OCI-M1 (cell line): ENCODE measurements at regions not wholly inside any gene's neighbourhood (a gene's known extent, or its start where the extent isn't known, plus 50 kb on each side); places are given as distances from the start of the nearest gene placed in this dataset.
A peak's percentile ranks its signal among the peaks of the same experiment; 100 is the strongest.
"Not testable (repeated sequence)": the region's sequence is repeated elsewhere in the genome, so short reads cannot be mapped to it uniquely, and the experiment has no call there.

ENCODE experiments used
- DNase-seq: peaks from one replicate; lab custom pipeline; 2025; lab: John Stamatoyannopoulos, UW

DNA sequence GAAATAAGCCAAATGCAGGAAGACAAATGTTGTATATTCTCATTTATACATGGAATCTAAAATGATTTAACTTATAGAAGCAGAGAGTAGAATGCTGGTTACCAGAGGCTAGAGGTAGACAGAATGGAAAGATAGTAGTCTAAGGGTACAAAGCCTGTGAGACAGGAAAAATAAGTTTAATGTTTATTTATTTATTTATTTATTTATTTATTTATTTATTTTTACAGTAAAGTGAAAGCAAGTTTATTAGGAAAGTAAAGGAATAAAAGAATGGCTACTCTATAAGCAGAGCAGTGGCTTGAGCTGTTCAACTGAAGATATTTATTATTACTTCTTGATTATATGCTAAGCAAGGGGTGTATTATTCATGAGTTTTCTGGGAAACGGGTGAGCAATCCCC is 203.2 kb downstream of the LAS1L start:
- DNase-seq: no peak

DNA sequence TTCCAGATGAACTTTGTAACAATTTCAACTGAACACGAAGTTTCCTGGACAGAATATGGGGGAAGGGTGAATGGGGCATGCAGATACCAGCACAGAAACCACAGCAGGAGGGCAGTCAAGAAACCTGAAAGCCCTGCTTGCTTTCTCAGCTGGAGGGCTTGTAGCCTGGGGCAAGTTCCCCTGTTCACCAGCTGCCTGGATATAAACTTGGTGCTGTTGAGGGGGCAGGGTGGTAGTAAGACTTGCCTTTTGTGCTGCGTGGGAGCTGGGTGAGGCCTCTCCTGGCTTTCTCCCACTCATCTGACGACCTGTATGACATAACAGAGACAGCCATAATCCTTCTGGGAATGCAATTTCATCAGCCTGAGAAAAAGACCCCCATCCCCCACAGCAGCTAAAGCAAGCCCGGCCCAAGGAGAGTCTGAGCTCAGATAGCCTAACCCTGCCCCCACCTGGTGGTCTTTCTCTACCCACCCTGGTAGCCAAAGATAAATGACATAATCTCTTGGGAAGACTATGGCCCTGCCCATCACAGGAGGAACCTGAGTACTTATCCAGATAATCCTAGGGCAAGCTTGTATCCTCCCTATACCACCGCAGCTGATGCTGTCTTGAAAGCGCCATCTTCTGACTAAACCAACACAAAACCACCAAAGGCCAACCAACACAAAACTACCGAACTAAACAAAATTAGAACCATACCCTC is 234.3 kb downstream of the LAS1L start:
- DNase-seq: peak; percentile 72

DNA sequence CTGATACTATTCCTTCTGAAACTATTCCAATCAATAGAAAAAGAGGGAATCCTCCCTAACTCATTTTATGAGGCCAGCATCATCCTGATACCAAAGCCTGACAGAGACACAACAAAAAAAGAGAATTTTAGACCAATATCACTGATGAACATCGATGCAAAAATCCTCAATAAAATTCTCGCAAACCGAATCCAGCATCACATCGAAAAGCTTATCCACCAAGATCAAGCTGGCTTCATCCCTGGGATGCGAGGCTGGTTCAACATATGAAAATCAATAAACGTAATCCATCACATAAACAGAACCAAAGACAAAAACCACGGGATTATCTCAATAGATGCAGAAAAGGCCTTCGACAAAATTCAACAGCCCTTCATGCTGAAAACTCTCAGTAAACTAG is 251.7 kb downstream of the LAS1L start:
- DNase-seq: not testable (repeated sequence)

DNA sequence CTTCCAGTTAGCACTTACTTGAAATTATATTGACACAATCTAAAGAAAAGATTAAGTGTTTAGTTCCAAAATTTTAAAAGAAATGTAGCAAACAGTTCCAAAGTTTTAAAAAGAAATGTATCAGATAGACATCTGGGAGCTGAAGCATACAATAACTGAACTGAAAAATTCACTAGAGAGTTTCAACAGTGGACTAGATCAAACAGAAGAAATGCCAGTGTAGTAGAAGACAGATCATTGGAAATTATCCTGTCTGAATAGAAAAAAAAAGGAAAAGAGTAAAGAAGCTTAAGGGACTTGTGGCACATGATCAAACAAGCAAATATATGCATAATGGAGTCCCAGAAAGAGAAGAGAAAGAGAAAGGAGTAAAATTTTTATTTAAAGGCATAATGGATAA is 261.4 kb downstream of the LAS1L start:
- peak; percentile 2 for DNase-seq

DNA sequence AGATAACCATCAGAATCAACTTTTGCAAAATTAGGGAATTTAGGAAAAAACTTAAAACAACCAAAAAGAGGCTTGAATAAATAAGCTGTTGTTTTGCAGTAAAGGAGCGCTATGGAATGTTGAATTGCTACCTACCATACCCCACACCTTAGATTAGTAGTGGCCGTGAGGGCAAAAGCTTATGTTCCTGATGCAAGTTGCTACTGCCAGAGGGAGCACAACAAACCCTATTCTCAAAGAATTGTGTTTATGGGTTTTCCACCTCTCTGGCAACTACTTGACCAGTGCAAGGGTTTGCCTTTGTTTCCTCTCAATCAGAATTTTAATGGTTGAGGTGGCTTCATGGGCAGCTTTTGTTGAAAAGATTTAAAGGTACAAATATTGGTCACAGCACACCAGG is 268.1 kb downstream of the LAS1L start:
- DNase-seq: no peak

DNA sequence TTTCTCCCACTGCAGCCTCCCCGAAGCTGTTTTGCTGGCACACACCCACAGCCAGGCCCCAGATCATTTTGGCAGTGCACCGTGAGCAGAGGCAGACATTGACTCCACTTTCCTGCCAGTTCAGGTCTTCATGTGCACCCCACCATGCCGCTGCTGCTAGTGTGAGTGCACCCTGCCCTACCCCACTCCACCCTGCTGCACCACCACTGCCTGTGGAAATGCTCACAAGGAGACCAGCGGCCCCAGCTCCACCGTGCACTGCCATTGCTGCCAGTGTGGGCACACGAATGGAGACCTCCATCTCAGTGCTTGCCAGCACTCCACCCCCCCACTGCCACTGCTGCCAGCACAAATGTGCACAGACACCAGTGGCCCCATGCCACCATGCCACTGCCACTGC is 277.6 kb upstream of the ZC4H2 start:
- DNase-seq: no peak

DNA sequence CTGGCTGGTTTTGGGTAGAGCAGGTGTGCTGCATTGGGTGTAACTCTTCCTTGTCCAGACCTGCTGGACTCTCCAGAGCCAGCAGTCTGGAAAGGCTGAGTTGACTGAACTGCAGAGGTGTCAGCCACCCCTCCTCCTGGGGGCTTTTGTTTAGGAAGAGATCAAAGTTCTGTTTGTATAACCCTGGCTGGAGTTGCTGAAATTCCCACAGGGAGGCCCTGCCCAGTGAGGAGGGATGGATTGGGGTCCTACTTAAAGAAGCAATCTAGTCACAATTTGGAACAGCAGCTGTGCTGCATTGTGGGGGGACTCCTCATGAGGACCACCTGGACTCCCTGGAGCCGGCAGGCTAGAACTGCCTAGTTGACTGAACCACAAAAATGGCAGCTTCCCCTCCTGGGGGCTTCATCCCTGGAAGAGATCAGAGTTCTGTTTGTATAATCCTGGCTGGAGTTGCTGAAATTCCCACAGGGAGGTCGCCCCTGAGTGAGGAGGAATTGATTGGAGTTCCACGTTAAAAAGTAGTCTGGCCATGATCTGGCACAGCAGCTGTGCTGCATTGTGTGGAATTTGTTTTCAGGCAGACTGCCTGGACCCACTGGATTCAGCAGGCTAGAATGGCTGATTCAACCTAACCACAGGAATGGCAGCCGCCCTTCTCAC is 264.9 kb upstream of the ZC4H2 start:
- no peak for DNase-seq

DNA sequence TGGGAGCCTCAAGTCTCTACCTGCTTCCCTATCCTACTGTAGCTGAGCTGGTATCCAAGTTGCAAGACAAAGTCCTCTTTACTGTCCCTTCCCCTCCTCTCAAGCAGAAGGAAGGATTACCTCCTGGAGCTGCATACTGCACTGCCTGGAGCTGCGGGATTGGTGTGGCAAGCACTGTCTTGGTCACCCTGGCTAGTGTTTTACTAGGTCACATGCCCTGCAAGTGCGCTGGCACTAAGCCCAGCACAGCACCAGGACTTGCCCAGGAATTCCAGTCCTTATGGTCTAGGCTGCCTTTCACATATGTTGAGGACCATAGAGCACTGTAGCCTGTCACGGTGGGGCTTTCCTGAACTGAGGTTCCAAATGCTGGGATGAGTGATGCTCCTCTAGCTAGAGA is 227.3 kb upstream of the ZC4H2 start:
- no peak for DNase-seq

DNA sequence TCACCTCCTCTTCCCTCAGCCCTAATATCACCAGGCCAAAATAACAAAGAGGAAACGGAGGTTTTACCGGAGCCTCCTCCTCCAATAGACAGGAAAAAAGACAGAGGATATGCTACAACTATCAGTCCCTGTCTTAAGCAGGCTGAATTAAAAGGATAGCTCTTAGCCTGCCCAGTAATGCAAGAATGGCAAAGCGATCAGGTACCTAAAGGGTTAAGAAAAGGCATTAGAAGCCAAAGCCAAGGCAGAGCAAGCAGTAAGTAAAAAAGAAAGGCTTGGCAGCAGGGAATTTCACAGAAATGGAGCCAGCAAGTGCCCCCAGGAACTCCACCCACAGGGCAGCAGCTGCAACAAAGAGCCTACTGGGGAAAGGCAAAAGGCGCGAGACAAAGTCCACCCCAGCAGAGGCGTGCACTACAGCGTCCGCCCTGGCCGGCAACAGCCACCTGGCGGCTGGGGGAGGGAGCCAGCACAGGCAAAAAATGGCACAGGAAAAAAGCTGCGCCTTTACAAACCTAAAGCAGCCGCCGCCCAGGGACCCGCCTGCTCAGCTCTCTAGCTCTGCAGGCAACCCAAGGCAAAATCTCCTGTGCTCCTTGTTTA is 220.6 kb upstream of the ZC4H2 start:
- no peak for DNase-seq

DNA sequence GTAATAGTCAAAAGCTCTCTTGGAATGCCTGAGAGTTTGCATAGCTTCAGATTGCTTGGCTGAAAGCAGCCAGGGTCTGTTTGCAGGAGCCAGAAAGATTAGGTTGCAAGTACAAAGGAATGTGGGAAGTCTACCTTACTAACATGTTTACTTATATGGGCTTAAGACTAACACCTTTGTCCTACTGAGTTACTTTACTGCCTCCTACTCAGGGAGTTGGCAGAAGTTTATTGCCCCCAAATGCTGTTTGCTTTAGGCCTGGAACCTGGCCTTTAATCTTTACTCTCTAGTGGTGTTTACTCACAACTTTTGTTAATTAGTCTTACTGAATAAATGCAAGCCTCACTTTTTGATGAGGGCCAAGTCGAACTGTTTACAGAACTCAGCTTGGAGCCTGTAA is 219.4 kb upstream of the ZC4H2 start:
- DNase-seq: no peak

DNA sequence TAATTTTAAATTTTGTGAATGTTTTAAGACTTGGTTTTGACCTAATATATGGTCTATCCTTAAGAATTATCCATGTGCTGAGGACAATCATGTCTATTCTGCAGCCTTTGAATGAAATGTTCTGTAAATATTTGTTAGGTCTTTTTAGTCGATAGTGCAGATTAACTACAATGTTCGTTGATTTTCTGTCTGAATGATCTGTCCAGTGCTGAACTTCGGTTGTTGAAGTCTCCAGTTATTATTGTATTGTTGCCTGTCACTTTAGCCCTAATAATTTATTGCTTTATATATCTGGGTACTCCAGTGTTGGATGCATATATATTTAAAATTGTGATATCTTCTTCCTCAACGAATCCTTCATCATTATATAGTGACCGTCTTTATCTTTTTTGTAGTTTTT is 218.3 kb upstream of the ZC4H2 start:
- no peak for DNase-seq

DNA sequence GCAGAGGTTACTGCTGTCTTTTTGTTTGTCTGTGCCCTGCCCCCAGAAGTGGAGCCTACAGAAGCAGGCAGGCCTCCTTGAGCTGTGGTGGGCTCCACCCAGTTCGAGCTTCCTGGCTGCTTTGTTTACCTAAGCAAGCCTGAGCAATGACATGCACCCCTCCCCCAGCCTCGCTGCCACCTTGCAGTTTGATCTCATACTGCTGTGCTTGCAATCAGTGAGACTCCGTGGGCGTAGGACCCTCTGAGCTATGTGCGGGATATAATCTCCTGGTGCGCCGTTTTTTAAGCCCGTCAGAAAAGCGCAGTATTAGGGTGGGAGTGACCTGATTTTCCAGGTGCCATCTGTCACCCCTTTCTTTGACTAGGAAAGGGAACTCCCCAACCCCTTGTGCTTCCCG is 187.1 kb upstream of the ZC4H2 start:
- not testable (repeated sequence) for DNase-seq

DNA sequence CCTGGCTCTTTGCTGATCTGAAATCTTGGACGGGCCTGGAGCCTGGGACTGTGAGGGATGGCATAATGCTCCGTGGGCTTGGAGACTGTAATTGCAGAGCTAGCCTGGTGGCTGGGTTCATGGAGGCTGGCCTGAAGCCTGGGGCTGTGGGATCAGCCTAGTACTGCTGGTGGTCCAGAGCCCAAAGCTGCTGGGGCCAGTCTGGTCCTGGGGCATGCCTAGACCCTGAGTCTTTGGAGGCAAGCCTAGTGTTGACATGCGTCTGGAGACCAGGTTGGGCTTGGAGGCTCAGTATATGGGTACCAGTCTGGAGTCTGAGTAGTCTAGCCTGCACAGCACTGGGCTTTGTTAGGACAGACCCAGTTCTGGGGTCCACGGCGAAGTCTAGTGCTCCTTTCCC is 172.0 kb upstream of the ZC4H2 start:
- no peak for DNase-seq

DNA sequence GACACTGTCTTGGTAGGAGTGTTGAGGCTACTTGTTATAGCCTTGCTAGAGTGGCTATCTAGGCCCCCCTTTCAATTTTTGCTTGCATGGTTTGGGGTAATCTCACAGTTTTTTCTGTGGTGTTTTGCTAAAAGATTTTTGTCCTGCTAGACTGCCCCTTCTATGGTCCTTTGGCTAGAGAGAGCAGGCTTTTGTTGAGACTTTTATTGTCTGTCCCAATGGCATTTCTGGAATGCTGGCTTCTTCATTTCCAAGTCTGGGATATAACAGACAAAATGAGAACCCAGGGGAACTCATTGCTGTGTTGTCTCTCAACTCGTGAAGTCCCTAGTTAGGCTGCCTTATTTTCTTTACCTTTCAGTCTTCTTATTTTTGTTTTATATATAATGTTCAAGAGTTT is 160.2 kb upstream of the ZC4H2 start:
- no peak for DNase-seq

DNA sequence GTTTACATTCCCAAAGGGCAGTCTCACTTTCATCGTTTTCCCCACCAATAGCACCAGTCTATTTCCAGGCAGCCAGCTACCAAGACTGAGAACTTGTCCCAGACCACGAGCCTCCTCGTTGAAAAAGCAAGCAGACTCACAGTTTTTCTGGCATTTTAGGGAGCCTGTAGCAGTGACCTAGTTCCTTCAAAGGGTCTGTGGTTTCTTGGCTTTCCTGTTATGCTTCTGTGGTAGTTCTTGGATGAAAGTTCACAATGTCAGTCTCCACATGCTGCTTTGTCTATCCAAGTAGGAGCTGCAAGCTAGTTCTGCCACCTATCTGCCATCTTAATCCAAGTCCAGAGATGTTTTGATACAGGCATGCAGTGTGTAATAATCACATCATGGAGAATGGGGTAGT is 151.6 kb upstream of the ZC4H2 start:
- DNase-seq: no peak

DNA sequence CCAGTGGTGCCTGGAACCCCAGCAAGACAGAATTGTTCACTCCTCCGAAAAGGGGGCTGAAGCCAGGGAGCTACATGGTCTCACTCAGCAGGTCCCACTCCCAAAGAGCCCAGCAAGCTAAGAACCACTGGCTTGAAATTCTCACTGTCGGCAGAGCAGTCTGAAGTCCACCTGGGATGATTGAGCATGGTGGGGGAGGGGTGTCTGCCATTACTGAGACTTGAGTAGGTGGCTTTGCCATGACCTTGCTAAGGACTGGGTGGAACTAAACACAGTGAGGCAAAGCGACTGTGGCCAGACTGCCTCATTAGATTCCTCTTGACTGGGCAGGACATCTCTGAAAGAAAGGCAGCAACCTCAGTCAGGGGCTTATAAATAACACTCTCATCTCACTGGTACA is 122.6 kb upstream of the ZC4H2 start:
- DNase-seq: no peak

DNA sequence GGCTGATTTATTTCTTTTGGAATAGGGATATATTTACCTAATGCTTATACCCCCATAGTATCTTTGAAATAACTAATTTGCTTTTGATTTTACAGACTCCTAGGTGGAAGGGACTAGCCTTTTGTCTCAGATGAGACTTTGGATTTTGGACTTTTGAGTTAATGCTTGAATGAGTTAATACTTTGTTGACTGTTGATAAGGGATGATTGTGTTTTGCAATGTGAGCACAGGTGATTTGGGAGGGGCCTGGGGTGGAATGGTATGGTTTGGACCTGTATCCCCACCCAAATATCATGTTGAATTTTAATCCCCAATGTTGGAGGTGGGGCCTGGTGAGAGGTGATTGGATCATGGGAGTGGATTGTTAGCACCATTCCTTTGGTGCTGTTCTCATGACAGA is 117.4 kb upstream of the ZC4H2 start:
- no peak for DNase-seq

DNA sequence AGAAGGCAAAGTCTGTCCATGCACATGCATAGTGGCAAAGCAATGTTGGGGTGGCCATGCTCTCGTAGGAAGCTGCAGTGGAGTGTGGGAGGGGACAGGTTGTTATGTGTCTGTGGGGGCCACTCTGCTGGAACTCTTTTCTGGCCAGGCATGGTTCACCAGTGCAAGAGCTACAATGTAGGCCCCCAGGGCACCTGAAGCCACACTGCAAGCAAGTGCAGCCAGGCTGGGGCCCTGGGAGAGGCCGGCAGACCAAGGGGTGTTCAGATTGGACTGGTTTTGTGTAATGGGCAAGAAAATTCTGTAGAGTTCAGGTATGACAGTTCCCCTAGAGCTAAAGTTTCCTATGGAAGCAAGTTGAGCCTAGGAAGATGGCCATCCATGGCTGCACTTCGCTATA is 97.0 kb upstream of the ZC4H2 start:
- DNase-seq: no peak

DNA sequence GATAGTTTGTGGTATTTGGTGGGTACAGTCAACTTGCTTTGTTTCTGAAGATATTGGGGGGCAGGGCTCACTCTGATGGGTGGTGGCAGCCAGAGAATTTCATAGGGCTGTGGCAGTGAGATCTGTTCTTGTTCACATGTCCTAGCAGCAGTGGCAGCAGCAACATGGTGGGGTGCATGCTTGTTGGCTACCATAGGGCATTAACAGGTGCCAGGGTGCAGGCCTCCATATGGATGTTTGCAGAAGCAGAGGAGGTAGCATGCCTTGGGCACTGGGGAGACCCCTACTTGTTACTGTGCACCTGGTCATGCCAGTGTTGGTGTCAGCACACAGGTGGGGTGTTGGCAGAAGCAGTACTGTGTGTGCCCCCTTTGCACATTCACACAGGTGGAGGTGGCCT is 96.3 kb upstream of the ZC4H2 start:
- DNase-seq: no peak

DNA sequence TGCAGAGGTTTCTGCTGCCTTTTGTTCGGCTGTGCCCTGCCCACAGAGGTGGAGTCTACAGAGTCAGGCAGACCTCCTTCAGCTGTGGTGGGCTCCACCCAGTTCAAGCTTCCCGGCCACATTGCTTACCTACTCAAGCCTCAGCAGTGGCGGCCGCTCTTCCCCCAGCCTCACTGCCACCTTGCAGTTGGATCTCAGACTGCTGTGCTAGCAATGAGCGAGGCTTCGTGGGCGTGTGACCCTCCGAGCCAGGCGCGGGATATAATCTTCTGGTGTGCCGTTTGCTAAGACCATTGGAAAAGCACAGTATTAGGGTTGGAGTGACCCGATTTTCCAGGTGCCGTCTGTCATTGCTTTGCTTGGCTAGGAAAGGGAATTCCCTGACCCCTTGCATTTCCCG is 82.4 kb upstream of the ZC4H2 start:
- not testable (repeated sequence) for DNase-seq

DNA sequence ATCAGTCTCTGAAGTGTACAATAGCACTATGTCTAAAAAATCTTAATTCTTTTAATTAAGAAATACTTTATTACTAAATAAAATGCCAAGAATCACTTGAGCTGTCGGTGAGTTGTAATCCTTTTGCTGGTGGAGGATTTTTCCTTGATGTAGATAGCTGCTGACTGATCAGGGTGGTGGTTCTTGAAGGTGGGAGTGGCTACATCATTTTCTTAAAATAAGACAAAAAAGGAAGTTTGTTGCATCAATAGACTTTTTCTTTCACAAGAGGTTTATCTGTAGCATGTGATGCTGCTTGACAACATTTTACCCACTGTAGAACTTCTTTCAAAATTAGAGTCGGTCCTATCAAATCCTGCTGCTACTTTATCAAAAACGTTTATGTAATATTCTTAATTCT is 68.8 kb upstream of the ZC4H2 start:
- no peak for DNase-seq

DNA sequence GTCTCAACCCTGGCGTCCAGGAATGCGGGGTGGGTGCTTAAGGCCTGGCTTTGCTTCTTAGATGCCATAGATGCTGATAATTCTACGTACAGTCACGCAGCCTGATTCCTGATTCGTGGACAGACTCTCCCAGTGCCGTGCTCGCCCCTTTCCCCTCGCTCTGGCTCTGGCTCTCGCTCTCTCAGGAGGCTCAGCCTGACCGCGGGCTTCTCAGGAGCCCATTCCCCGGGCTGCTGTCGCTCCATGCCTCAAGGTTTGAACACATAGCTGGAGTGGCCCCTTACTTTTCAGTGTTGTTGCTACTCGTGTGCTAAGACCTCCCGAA is 59.2 kb upstream of the ZC4H2 start:
- DNase-seq: no peak

DNA sequence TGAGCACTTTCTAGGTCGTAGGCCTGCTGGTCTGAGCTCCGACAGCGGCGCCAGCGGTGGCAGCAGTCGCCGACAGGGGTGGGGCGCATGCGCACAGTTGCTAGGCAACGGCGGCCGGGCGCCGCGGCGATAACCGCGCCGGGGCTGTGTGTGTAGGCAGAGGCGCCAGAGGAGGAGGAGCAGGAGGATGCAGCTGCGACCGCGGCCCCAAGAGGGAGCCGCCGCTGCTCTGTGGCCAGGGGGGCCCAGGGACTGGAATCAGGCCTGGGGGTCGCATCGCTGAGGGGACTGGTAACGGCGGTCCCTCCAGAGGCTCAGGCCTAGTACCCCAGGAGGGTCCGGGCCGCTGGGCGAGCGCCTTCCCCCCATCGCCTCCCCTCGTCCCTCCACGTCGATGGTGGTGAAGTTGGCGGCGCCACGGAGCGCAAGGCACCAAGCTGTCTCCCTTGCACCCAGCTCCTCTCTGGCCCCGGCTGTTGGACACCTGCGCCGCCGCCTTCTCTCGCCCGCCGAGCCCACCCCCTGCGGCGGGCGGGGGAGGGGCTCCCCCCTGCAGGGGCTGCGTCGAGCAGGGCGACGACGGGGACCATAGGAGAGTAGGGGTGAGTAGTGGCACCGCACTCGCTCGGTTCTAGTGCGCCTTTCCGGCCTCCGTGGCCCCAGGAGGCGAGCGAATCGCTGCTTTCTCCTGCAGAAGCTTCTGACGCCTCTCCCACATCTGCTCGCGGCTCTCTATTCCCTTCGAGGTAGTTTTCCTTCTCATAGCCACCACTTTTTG is 58.6 kb upstream of the ZC4H2 start, which contains the start of gene ZC3H12B:
ZC3H12B (plus strand) TSS at position 159 of the 778 bp plus-strand sequence.
- peak; percentile 77 for DNase-seq
